ENCODE measurements at regions not wholly inside any gene's neighbourhood (a gene's known extent, or its start where the extent isn't known, plus 50 kb on each side); places are given as distances from the start of the nearest gene placed in this dataset.

DNA sequence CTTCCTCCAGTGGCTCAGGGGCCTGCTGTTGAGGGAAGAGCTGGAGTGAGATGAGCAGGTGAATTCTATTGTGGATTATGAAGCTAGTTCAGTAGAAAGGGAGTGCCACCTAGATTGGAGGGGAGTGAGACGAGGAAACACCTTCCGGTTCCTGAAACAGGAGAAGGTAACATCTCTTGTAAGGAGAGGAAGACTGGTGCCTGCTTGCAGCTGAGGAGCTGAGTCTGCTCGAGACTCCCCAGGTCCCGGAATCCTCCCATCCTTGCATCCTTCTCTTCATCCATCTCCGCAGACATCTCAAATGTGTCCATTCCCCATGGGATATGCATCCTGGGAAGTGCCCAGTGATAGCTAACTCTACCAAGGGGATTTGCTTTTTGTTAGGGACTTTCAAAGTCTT lies 242.9 kb upstream of the ZFP64 start:
- POLR2A ChIA-PET, result no interaction called here
- Histone ChIP-seq H3K27me3 (ENCODE audit: control insufficient read depth, insufficient read depth, low read length) (no peaks in the 10 kb centered on the region), H3K9me3 (ENCODE audit: control insufficient read depth, insufficient read depth, low read length) (no peaks in the 10 kb centered on the region), H3K27ac (ENCODE audit: low read depth, low read length) (no peak overlapping the region), H3K4me3 (ENCODE audit: low read depth, low read length) (no peak overlapping the region)
- CTCF ChIA-PET, result no interaction called here
- TF ChIP-seq, protein P1, sequence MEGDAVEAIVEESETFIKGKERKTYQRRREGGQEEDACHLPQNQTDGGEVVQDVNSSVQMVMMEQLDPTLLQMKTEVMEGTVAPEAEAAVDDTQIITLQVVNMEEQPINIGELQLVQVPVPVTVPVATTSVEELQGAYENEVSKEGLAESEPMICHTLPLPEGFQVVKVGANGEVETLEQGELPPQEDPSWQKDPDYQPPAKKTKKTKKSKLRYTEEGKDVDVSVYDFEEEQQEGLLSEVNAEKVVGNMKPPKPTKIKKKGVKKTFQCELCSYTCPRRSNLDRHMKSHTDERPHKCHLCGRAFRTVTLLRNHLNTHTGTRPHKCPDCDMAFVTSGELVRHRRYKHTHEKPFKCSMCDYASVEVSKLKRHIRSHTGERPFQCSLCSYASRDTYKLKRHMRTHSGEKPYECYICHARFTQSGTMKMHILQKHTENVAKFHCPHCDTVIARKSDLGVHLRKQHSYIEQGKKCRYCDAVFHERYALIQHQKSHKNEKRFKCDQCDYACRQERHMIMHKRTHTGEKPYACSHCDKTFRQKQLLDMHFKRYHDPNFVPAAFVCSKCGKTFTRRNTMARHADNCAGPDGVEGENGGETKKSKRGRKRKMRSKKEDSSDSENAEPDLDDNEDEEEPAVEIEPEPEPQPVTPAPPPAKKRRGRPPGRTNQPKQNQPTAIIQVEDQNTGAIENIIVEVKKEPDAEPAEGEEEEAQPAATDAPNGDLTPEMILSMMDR (IDR thresholded peaks at IDR 0.05; ENCODE audit: low read depth, low read length), result no peak
- no peak for DNase-seq (ENCODE audit: low read depth, low spot score)

DNA sequence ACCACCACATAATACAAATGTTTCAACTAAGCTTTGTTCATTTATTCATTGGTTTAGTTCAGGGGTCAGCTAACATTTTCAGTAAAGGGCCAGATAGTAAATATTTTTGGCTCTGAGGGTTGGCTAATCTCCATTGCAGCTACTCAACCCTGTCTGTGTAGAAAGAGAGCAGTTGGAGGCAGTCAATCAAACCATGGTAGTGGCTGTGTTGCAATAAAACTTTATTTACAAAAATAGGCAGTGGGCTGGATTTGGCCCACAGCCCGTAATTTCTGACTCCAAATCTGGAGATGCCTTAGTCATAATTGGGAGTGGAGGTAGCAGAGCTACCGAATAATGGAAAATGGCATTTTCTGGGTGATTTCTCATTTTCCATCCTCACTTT lies 242.5 kb upstream of the ZFP64 start:
- DNase-seq (ENCODE audit: low read depth, low spot score), result no peak
- CTCF ChIA-PET, result no interaction called here
- H3K4me3 ChIP-seq (ENCODE audit: low read depth, low read length), result no peak overlapping the region
- POLR2A ChIA-PET, result no interaction called here
- no peaks in the 10 kb centered on the region for H3K9me3 ChIP-seq (ENCODE audit: control insufficient read depth, insufficient read depth, low read length)
- H3K27ac ChIP-seq (ENCODE audit: low read depth, low read length), result no peak overlapping the region
- TF ChIP-seq, protein P1 (IDR thresholded peaks at IDR 0.05; ENCODE audit: low read depth, low read length), result no peak
- no peaks in the 10 kb centered on the region for H3K27me3 ChIP-seq (ENCODE audit: control insufficient read depth, insufficient read depth, low read length)

DNA sequence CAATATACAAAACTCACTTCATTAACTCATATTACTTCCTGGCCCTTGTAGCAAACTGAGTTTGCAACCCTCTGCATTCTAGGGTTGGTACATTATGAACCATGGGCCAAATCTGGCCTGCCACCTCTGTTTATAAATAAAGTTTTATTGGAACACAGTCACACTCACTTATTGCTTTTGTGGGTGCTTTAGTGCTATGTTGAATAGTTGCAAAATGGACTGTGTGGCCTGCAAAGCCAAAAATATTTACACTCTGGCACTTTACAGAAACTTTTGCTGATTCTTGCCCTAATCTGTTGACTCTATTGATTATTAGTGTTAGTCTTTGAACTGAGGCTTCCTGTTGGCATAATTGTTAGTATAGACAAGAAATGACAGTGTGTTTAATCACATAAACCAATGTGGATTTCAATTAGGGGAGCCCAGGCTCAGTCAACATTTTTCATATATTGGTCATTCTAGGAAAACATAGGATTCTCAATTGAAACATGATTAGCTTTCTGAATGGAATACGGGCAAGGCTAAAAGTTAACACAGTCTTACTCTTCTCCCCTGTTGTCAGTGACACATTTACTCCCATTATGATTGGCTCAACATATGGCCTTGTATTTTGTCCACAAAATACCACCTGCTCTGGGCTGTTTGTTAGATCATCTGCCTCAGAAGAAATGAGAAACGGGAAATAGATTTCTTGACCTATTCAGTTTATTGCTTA lies 241.9 kb upstream of the ZFP64 start:
- ChIA-PET CTCF (no interaction called here), POLR2A (no interaction called here)
- DNase-seq (ENCODE audit: low read depth, low spot score), result no peak
- H3K9me3 ChIP-seq (ENCODE audit: control insufficient read depth, insufficient read depth, low read length), result no peaks in the 10 kb centered on the region
- no peak overlapping the region for H3K27ac ChIP-seq (ENCODE audit: low read depth, low read length)
- H3K27me3 ChIP-seq (ENCODE audit: control insufficient read depth, insufficient read depth, low read length), result no peaks in the 10 kb centered on the region
- no peak overlapping the region for H3K4me3 ChIP-seq (ENCODE audit: low read depth, low read length)
- TF ChIP-seq, protein P1 (IDR thresholded peaks at IDR 0.05; ENCODE audit: low read depth, low read length), result no peak

DNA sequence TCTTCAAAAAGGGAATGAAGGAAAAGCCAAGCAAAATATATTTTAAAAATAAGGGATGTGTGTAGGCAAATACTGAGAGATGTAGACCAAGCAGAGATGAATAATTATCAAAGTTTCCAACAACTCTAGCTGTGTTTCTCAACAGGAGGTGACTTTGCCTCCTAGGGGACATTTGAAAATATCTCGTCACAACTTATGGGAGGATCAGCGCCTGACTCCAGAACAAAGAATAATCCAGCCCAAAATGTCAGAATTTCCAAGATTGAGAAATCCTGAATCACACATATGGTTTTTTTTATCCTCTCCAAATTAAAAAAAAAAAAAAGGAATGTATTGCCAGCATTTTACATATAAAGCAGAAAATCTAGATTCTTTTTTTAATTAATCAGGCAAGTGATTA lies 241.2 kb upstream of the ZFP64 start:
- DNase-seq (ENCODE audit: low read depth, low spot score), result no peak
- Histone ChIP-seq H3K27me3 (ENCODE audit: control insufficient read depth, insufficient read depth, low read length) (no peaks in the 10 kb centered on the region), H3K27ac (ENCODE audit: low read depth, low read length) (no peak overlapping the region), H3K4me3 (ENCODE audit: low read depth, low read length) (no peak overlapping the region), H3K9me3 (ENCODE audit: control insufficient read depth, insufficient read depth, low read length) (no peaks in the 10 kb centered on the region)
- POLR2A ChIA-PET, result no interaction called here
- TF ChIP-seq, protein P1 (IDR thresholded peaks at IDR 0.05; ENCODE audit: low read depth, low read length), result no peak
- CTCF ChIA-PET, result no interaction called here

DNA sequence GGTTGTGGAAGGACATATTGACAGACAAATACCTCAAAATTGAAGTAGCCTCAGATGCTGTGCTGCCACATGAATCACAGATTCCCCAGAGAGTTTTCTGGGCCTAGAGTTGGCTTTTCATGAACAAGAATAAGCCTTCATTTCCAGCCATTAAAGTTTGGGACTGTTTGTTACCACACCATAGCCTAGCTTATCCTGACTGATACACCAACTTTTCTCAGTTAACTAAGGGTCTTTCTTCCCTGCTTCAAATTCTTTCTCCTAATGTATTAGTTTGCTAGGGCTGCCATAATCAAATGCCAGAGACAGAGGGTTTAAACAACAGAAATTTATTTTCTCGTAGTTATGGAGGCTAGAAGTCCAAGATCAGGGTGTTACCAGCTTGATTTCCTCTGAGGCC lies 237.4 kb upstream of the ZFP64 start:
- no peak overlapping the region for H3K4me3 ChIP-seq (ENCODE audit: low read depth, low read length)
- no peak for DNase-seq (ENCODE audit: low read depth, low spot score)
- H3K27me3 ChIP-seq (ENCODE audit: control insufficient read depth, insufficient read depth, low read length), result no peaks in the 10 kb centered on the region
- ChIA-PET CTCF (no interaction called here), POLR2A (no interaction called here)
- no peak overlapping the region for H3K27ac ChIP-seq (ENCODE audit: low read depth, low read length)
- TF ChIP-seq, protein P1 (IDR thresholded peaks at IDR 0.05; ENCODE audit: low read depth, low read length), result no peak
- H3K9me3 ChIP-seq (ENCODE audit: control insufficient read depth, insufficient read depth, low read length), result peaks cover 5% of the 10 kb centered on the region; the same call in 1 of the 2 replicates

All from AG04450 (cell line).